ENCODE measurements at regions not wholly inside any gene's neighbourhood (a gene's known extent, or its start where the extent isn't known, plus 50 kb on each side); places are given as distances from the start of the nearest gene placed in this dataset.

GRCh38 chr16:61270726-61271125, 765.5 kb downstream of the CDH8 start (continued):
- no peak for TF ChIP-seq ZSCAN20 (CRISPR knock-in tag; IDR thresholded peaks at IDR 0.05)
- TF ChIP-seq ZNF302 (CRISPR knock-in tag; IDR thresholded peaks at IDR 0.05) = no peak
- TF ChIP-seq HDAC2 (IDR thresholded peaks at IDR 0.05) = no peak
- TF ChIP-seq ATOH8 (CRISPR knock-in tag; IDR thresholded peaks at IDR 0.05; ENCODE audit: low read depth) = no peak
- TF ChIP-seq MYC (IDR thresholded peaks at IDR 0.05; ENCODE audit: borderline replicate concordance, low read length) = no peak
- TF ChIP-seq ZC3H11A (IDR thresholded peaks at IDR 0.05) = no peak

- ATAC-seq (no peak), DNase-seq (ENCODE audit: low read depth in 1 of 2, low spot score in 1 of 2) (no peak), FAIRE-seq (no peak)
- no peak overlapping the region for H3K4me2 ChIP-seq
- ChIA-PET POLR2A (no interaction called here), CTCF (no interaction called here)
- no peak overlapping the region for H3K27ac ChIP-seq
- no peaks in the 10 kb centered on the region for H3K9me3 ChIP-seq
- H3K4me3 ChIP-seq = no peak overlapping the region
- H3K4me1 ChIP-seq = no peaks in the 10 kb centered on the region
- TF ChIP-seq RAD21 (conservative IDR thresholded peaks at IDR 0.05 in 1 of 2, IDR thresholded peaks at IDR 0.05 in 1 of 2) (no peak), E2F6 (IDR thresholded peaks at IDR 0.05; ENCODE audit: borderline replicate concordance, low read depth) (no peak), KDM1A (IDR thresholded peaks at IDR 0.05; ENCODE audit: low read depth) (no peak), CEBPB (IDR thresholded peaks at IDR 0.05) (no peak), RFX5 (IDR thresholded peaks at IDR 0.05) (no peak), PBX3 (IDR thresholded peaks at IDR 0.05) (no peak), NPAS2 (CRISPR knock-in tag; IDR thresholded peaks at IDR 0.05; ENCODE audit: borderline replicate concordance) (no peak), EHMT2 (IDR thresholded peaks at IDR 0.05; ENCODE audit: low read depth) (no peak), NFE2L2 (conservative IDR thresholded peaks at IDR 0.05; ENCODE audit: low read length) (no peak), CHD4 (IDR thresholded peaks at IDR 0.05; ENCODE audit: borderline replicate concordance) (no peak), POLR2A (IDR thresholded peaks at IDR 0.05; ENCODE audit: low read length) (no peak), HOXB5 (CRISPR knock-in tag; IDR thresholded peaks at IDR 0.05) (no peak), CBX2 (IDR thresholded peaks at IDR 0.05; ENCODE audit: borderline replicate concordance, low read depth) (no peak), CTCF (IDR thresholded peaks at IDR 0.05) (no peak), CHD2 (IDR thresholded peaks at IDR 0.05; ENCODE audit: low read length, partially characterized antibody) (no peak), SREBF2 (IDR thresholded peaks at IDR 0.05) (no peak), ZFP36 (IDR thresholded peaks at IDR 0.05; ENCODE audit: borderline replicate concordance, partially characterized antibody) (no peak), ZSCAN20 (CRISPR knock-in tag; IDR thresholded peaks at IDR 0.05) (no peak)
- 78% methylated on average over 1 of the region's 1 CpG for WGBS (ENCODE audit: missing lambda C conversion rate)
Measured at GRCh38 chr16:61263400-61263799, 772.8 kb downstream of the CDH8 start.

- Histone ChIP-seq H3K4me3 (no peak overlapping the region), H3K27ac (no peak overlapping the region), H3K4me1 (no peaks in the 10 kb centered on the region), H3K4me2 (no peak overlapping the region), H3K9me3 (no peaks in the 10 kb centered on the region)
- FAIRE-seq (no peak), ATAC-seq (no peak), DNase-seq (ENCODE audit: low read depth in 1 of 2, low spot score in 1 of 2) (no peak)
- ChIA-PET POLR2A (no interaction called here), CTCF (no interaction called here)
- WGBS (ENCODE audit: missing lambda C conversion rate) = 3% methylated on average over 3 of the region's 3 CpGs
- no peak for TF ChIP-seq MYC (IDR thresholded peaks at IDR 0.05; ENCODE audit: borderline replicate concordance, low read length)
- TF ChIP-seq TP53 (CRISPR knock-in tag; IDR thresholded peaks at IDR 0.05) = no peak
- no peak for TF ChIP-seq EHF (CRISPR knock-in tag; IDR thresholded peaks at IDR 0.05)
- TF ChIP-seq JUNB (IDR thresholded peaks at IDR 0.05) = no peak
- no peak for TF ChIP-seq FOSL2 (IDR thresholded peaks at IDR 0.05)
- no peak for TF ChIP-seq FOSL2 (CRISPR knock-in tag; IDR thresholded peaks at IDR 0.05)
Measured at GRCh38 chr16:61261315-61261714, 774.9 kb downstream of the CDH8 start.
